ENCODE measurements at regions not wholly inside any gene's neighbourhood (a gene's known extent, or its start where the extent isn't known, plus 50 kb on each side); places are given as distances from the start of the nearest gene placed in this dataset.

DNA sequence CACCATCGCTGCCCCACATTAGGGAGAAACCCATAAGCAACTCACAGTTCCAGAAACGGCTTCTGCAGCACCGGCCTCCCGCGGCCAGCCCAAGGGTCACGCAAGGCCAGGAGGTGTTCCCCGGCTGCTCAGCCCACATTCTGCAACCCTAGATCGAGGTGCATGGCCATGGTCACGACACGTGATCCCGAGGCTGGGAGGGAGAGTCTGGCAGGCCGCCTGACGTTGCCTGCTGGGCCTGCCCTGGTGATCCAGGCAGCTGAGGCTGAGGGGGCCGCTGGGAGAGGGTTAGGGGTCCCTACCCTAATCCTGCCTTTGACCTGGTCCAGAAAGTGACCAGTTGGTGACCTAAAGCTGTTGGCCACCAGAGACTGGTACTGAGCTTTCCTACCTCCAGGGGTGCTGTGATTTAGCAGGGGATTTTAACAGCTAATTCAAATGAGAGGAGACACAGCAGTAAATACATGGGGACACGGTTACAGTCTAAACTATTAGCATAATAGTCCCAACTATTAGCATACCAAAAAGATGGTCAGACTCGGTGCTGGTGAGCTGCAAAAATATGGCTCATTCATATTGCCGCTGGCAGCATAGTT lies 97.4 kb upstream of the CIBAR2 start:
- H3K27me3 Mint-ChIP-seq (ENCODE audit: low read depth) = no peaks in the 10 kb centered on the region; the same call in 1 of the 2 replicates

More for the DNA sequence above, 97.4 kb upstream of the CIBAR2 start:
- Histone ChIP-seq H3K23ac (ENCODE audit: insufficient read length, low read depth, low read length) (no peak overlapping the region), H4K91ac (ENCODE audit: insufficient read length, low read depth, low read length) (no peak overlapping the region), H3K79me1 (ENCODE audit: insufficient read depth, low read depth, low read length, poor library complexity, severe bottlenecking) (no peaks in the 10 kb centered on the region), H3K27ac (ENCODE audit: insufficient read length, low read depth, low read length) (no peak overlapping the region), H3K4ac (ENCODE audit: low read depth, low read length) (no peak overlapping the region), H2AK5ac (ENCODE audit: insufficient read length, low read length) (no peak overlapping the region), H3T11ph (ENCODE audit: low read length) (no peak overlapping the region), H2BK5ac (ENCODE audit: insufficient read length, low read length) (no peak overlapping the region), H4K20me1 (ENCODE audit: control insufficient read depth, insufficient read depth, insufficient read length) (no peaks in the 10 kb centered on the region), H3K27me3 (ENCODE audit: insufficient read depth, low read length) (no peaks in the 10 kb centered on the region), H4K8ac (replicated peaks; ENCODE audit: insufficient read length, low read depth, low read length) (no peak overlapping the region), H2AFZ (ENCODE audit: low read length) (no peak overlapping the region), H2BK12ac (ENCODE audit: insufficient read length, low read depth, low read length) (no peak overlapping the region), H3K4me1 (ENCODE audit: insufficient read depth, low read length) (no peaks in the 10 kb centered on the region), H2BK120ac (ENCODE audit: low read depth, low read length, poor library complexity, severe bottlenecking) (no peak overlapping the region), H3K9ac (ENCODE audit: extremely low read depth, insufficient read length, low read length) (no peak overlapping the region), H3K79me2 (ENCODE audit: insufficient read depth, low read length) (no peaks in the 10 kb centered on the region; the same call in 1 of the 2 replicates), H3K4me2 (ENCODE audit: insufficient read depth, insufficient read length, low read length) (no peak overlapping the region), H3K23me2 (ENCODE audit: insufficient read length, low read depth, low read length, poor library complexity, severe bottlenecking) (peaks cover 3% of the 10 kb centered on the region), H3K18ac (ENCODE audit: insufficient read length, low read depth, low read length) (no peak overlapping the region), H2BK15ac (ENCODE audit: low read depth, low read length) (no peak overlapping the region), H3K14ac (ENCODE audit: insufficient read depth, low read length) (no peak overlapping the region), H3K9me3 (ENCODE audit: control insufficient read depth, low read depth, low read length) (no peaks in the 10 kb centered on the region), H2BK20ac (ENCODE audit: low read depth, low read length, poor library complexity, severe bottlenecking) (no peak overlapping the region), H3K56ac (ENCODE audit: insufficient read length, low read depth, low read length) (no peak overlapping the region), H4K5ac (ENCODE audit: insufficient read length, low read depth, low read length) (no peak overlapping the region)
- Mint-ChIP-seq H3K27ac (peak overlapping the region in 1 of 3 experiments; percentile 64; a peak in 1 of 7 replicates), H3K4me3 (no peak overlapping the region), H3K36me3 (ENCODE audit: insufficient read depth in 1 of 3, low read depth in 3 of 3) (0 out of 7 replicates have a peak, but pooled peaks cover 0 to 4% (median 0%) of the 10 kb centered on the region in 3 experiments), H3K9me3 (no peaks in the 10 kb centered on the region), H3K4me1 (peaks cover 27 to 44% of the 10 kb centered on the region in 2 experiments)
- TF ChIP-seq, protein P1, sequence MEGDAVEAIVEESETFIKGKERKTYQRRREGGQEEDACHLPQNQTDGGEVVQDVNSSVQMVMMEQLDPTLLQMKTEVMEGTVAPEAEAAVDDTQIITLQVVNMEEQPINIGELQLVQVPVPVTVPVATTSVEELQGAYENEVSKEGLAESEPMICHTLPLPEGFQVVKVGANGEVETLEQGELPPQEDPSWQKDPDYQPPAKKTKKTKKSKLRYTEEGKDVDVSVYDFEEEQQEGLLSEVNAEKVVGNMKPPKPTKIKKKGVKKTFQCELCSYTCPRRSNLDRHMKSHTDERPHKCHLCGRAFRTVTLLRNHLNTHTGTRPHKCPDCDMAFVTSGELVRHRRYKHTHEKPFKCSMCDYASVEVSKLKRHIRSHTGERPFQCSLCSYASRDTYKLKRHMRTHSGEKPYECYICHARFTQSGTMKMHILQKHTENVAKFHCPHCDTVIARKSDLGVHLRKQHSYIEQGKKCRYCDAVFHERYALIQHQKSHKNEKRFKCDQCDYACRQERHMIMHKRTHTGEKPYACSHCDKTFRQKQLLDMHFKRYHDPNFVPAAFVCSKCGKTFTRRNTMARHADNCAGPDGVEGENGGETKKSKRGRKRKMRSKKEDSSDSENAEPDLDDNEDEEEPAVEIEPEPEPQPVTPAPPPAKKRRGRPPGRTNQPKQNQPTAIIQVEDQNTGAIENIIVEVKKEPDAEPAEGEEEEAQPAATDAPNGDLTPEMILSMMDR (conservative IDR thresholded peaks at IDR 0.05) = peak; percentile 29; the same call in 1 of the 3 replicates
- no CpG with 5 or more reads among the region's 17 CpGs for WGBS (ENCODE audit: extremely low coverage, insufficient read length, low lambda C conversion rate)
- no peak for DNase-seq

All from H9 (cell line).